GM23338 (cell line): ENCODE measurements at regions not wholly inside any gene's neighbourhood (a gene's known extent, or its start where the extent isn't known, plus 50 kb on each side); places are given as distances from the start of the nearest gene placed in this dataset.

Source experiments
- ATAC-seq: fragments of 200-7000 bp; cut with Tn5 transposase; 3 replicates; pipeline ENCODE4 v1.9.1; 2020
- DNase-seq: peaks from one replicate; pipeline ENCODE4 v3.0.0-alpha.2; 2015; ENCODE audit warnings: low spot score
- H2AFZ ChIP-seq: fragments of 200-600 bp; sonication (generic); 2 replicates; pipeline ENCODE4 v1.8.0; 2016; ENCODE audit warnings: antibody characterized with exemption, mild to moderate bottlenecking, moderate library complexity
- H3F3A ChIP-seq: fragments of 200-600 bp; sonication (generic); replicated peaks from 2 replicates; pipeline ENCODE4 v1.8.0; 2017; ENCODE audit warnings: antibody characterized with exemption, mixed run types, low read depth
- H3K27ac ChIP-seq: fragments of 200-600 bp; sonication (generic); 2 replicates; pipeline ENCODE4 v1.6.1; 2016; ENCODE audit warnings: low read depth
- H3K27me3 ChIP-seq: fragments of 200-600 bp; sonication (generic); 2 replicates; pipeline ENCODE4 v1.8.0; 2016; ENCODE audit warnings: mild to moderate bottlenecking, mixed run types, moderate library complexity; ENCODE audit not compliant: insufficient read depth
- H3K36me3 ChIP-seq: fragments of 200-600 bp; sonication (generic); 2 replicates; pipeline ENCODE4 v1.8.0; 2016; ENCODE audit warnings: mild to moderate bottlenecking; ENCODE audit not compliant: insufficient read depth
- H3K4me1 ChIP-seq: fragments of 200-600 bp; sonication (generic); 2 replicates; pipeline ENCODE4 v1.8.0; 2016; ENCODE audit warnings: mild to moderate bottlenecking, moderate library complexity; ENCODE audit not compliant: insufficient read depth
- H3K4me2 ChIP-seq: fragments of 200-600 bp; sonication (generic); 2 replicates; pipeline ENCODE4 v1.7.1; 2017; ENCODE audit warnings: mixed run types
- H3K4me3 ChIP-seq: fragments of 200-600 bp; sonication (generic); 2 replicates; pipeline ENCODE4 v1.6.1; 2016; ENCODE audit warnings: mixed run types
- H3K79me2 ChIP-seq: fragments of 200-600 bp; sonication (generic); replicated peaks from 2 replicates; pipeline ENCODE4 v1.8.0; 2017; ENCODE audit warnings: mild to moderate bottlenecking; ENCODE audit not compliant: insufficient read depth
- H3K9me2 ChIP-seq: fragments of 200-600 bp; sonication (generic); 2 replicates; pipeline ENCODE4 v1.8.0; 2017; ENCODE audit not compliant: insufficient read depth
- H4K20me1 ChIP-seq: fragments of 200-600 bp; sonication (generic); replicated peaks from 2 replicates; pipeline ENCODE4 v1.8.0; 2017; ENCODE audit warnings: mild to moderate bottlenecking; ENCODE audit not compliant: insufficient read depth
- H3K27ac Mint-ChIP-seq: 2 replicates; pipeline ENCODE4 v1.8.0; 2020; ENCODE audit warnings: inconsistent platforms, mild to moderate bottlenecking, moderate library complexity, mixed read lengths
- H3K27me3 Mint-ChIP-seq: 3 replicates; pipeline ENCODE4 v1.8.0; 2022; ENCODE audit warnings: low read depth, mild to moderate bottlenecking, moderate library complexity, mixed read lengths, inconsistent platforms; ENCODE audit not compliant: insufficient read depth, poor library complexity
- H3K36me3 Mint-ChIP-seq: 3 replicates; pipeline ENCODE4 v1.8.0; 2021; ENCODE audit warnings: low read depth, mild to moderate bottlenecking, inconsistent platforms, moderate library complexity, mixed read lengths
- H3K4me1 Mint-ChIP-seq: 3 replicates; pipeline ENCODE4 v1.8.0; 2020; ENCODE audit warnings: mild to moderate bottlenecking, inconsistent platforms, mixed read lengths
- H3K4me3 Mint-ChIP-seq: 3 replicates; pipeline ENCODE4 v1.8.0; 2021; ENCODE audit warnings: moderate library complexity, mild to moderate bottlenecking, inconsistent platforms, mixed read lengths
- H3K9me3 Mint-ChIP-seq: 3 replicates; pipeline ENCODE4 v1.8.0; 2020; ENCODE audit warnings: moderate library complexity, mild to moderate bottlenecking, inconsistent platforms, mixed read lengths
- CREB1 ChIP-seq: fragments of 250-450 bp; sonication (Bioruptor Pico); IDR thresholded peaks from 2 replicates; pipeline ENCODE4 v1.5.0; 2020; ENCODE audit warnings: low read depth, mild to moderate bottlenecking, moderate library complexity
- CTCF ChIP-seq, 2 experiments: fragments of 200-600 bp in 1 of 2; sonication (generic) in 1 of 2; conservative IDR thresholded peaks; 2 replicates each; pipeline versions ENCODE4 v1.5.1 to v1.6.1; 2016 to 2017; ENCODE audit warnings: antibody characterized with exemption in 2 of 2, low read depth in 2 of 2, mild to moderate bottlenecking in 2 of 2, moderate library complexity in 1 of 2
- ETS1 ChIP-seq: IDR thresholded peaks from 2 replicates; pipeline ENCODE4 v1.6.1; 2016; ENCODE audit warnings: antibody characterized with exemption
- EZH2 ChIP-seq: fragments of 200-600 bp; sonication (generic); IDR thresholded peaks from one replicate; pipeline ENCODE4 v1.8.0; 2017; ENCODE audit warnings: antibody characterized with exemption, mild to moderate bottlenecking, low read depth; ENCODE audit not compliant: unreplicated experiment
- EZH2phosphoT487 ChIP-seq: fragments of 200-600 bp; sonication (generic); IDR thresholded peaks from one replicate; pipeline ENCODE4 v1.8.1; 2018; ENCODE audit warnings: antibody characterized with exemption; ENCODE audit not compliant: unreplicated experiment
- JUNB ChIP-seq: IDR thresholded peaks from one replicate; pipeline ENCODE4 v1.6.1; 2016; ENCODE audit warnings: antibody characterized with exemption; ENCODE audit not compliant: unreplicated experiment
- NANOG ChIP-seq: IDR thresholded peaks from 2 replicates; pipeline ENCODE4 v1.6.1; 2016; ENCODE audit warnings: antibody characterized with exemption, borderline replicate concordance
- REST ChIP-seq: IDR thresholded peaks from one replicate; pipeline ENCODE4 v1.6.1; 2018; ENCODE audit warnings: antibody characterized with exemption; ENCODE audit not compliant: unreplicated experiment
- STAT1 ChIP-seq: IDR thresholded peaks from one replicate; pipeline ENCODE4 v1.6.1; 2016; ENCODE audit warnings: antibody characterized with exemption; ENCODE audit not compliant: unreplicated experiment
- ZNF331 ChIP-seq: fragments of 250-450 bp; sonication (Bioruptor Pico); IDR thresholded peaks from 2 replicates; pipeline ENCODE4 v1.5.0; 2020; ENCODE audit warnings: low read depth, mild to moderate bottlenecking, moderate library complexity
- ZNF462 ChIP-seq: fragments of 250-450 bp; sonication (Bioruptor Pico); IDR thresholded peaks from 2 replicates; pipeline ENCODE4 v1.5.0; 2020; ENCODE audit warnings: mild to moderate bottlenecking, moderate library complexity

- TF ChIP-seq CTCF (conservative IDR thresholded peaks at IDR 0.05; ENCODE audit: low read depth in 2 of 2) (no peak), JUNB (no peak)
Measured at GRCh38 chr1:64348270-64348960, 121.5 kb upstream of the CACHD1 start (continued).

GRCh38 chr1:64348961-64349648 lies 120.8 kb upstream of the CACHD1 start:
- H3K4me1 ChIP-seq = peaks cover 10% of the 10 kb centered on the region; the same call in 1 of the 2 replicates
- no peak overlapping the region for H3K27ac ChIP-seq
- ATAC-seq (no peak), DNase-seq (no peak)
- H3K27me3 ChIP-seq = no peaks in the 10 kb centered on the region
- H3K4me2 ChIP-seq = no peak overlapping the region
- H3K4me3 ChIP-seq = no peak overlapping the region
- no peaks in the 10 kb centered on the region for H3K79me2 ChIP-seq
- H3K9me2 ChIP-seq = no peaks in the 10 kb centered on the region
- no peaks in the 10 kb centered on the region; the same call in 2 of the 3 replicates for H3K9me3 Mint-ChIP-seq
- peaks cover 6% of the 10 kb centered on the region for H3K27me3 Mint-ChIP-seq
- 0 out of 2 replicates have a peak, but pooled peaks cover 3% of the 10 kb centered on the region for H3F3A ChIP-seq
- H3K4me1 Mint-ChIP-seq = peaks cover 7% of the 10 kb centered on the region; the same call in 1 of the 3 replicates
- H3K36me3 ChIP-seq = no peaks in the 10 kb centered on the region
- no peak overlapping the region for H3K27ac Mint-ChIP-seq
- no peak overlapping the region for H3K4me3 Mint-ChIP-seq
- H2AFZ ChIP-seq = no peak overlapping the region
- H4K20me1 ChIP-seq = no peaks in the 10 kb centered on the region
- H3K36me3 Mint-ChIP-seq = peaks cover under 1% of the 10 kb centered on the region; the same call in 2 of the 3 replicates
- TF ChIP-seq ETS1 (no peak), JUNB (no peak), EZH2 (no peak), NANOG (no peak), EZH2phosphoT487 (no peak), ZNF462 (CRISPR knock-in tag) (no peak), STAT1 (no peak), CREB1 (CRISPR knock-in tag) (no peak), REST (no peak), ZNF331 (CRISPR knock-in tag) (no peak)
